ENCODE measurements at regions not wholly inside any gene's neighbourhood (a gene's known extent, or its start where the extent isn't known, plus 50 kb on each side); places are given as distances from the start of the nearest gene placed in this dataset.

DNA sequence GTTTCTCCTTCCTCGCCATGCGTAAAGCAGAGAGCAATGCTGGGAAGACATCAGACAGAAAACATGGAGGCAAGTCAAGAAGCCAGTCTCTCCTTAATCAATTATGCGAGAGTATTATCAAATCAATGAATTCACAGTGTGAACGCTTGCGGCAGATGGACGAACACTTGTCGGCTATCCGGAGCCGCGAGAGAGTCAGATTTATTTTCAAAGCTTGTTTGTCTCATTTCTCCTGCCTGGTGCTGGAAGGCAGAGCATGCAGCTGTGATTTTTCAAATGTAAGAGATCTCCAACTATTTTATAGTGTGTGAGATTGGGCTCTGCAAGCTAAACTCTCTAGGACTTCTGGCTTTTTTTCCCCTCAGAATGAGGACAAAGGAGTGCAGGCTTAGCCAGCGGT, 252.3 kb downstream of the SNX10 start:
- TF ChIP-seq, protein P1, sequence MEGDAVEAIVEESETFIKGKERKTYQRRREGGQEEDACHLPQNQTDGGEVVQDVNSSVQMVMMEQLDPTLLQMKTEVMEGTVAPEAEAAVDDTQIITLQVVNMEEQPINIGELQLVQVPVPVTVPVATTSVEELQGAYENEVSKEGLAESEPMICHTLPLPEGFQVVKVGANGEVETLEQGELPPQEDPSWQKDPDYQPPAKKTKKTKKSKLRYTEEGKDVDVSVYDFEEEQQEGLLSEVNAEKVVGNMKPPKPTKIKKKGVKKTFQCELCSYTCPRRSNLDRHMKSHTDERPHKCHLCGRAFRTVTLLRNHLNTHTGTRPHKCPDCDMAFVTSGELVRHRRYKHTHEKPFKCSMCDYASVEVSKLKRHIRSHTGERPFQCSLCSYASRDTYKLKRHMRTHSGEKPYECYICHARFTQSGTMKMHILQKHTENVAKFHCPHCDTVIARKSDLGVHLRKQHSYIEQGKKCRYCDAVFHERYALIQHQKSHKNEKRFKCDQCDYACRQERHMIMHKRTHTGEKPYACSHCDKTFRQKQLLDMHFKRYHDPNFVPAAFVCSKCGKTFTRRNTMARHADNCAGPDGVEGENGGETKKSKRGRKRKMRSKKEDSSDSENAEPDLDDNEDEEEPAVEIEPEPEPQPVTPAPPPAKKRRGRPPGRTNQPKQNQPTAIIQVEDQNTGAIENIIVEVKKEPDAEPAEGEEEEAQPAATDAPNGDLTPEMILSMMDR (conservative IDR thresholded peaks at IDR 0.05 in 1 of 2, IDR thresholded peaks at IDR 0.05 in 1 of 2; ENCODE audit: extremely low read depth in 1 of 2, insufficient read depth in 1 of 2, low read depth in 1 of 2, low read length in 2 of 2) = no peak
- no peak for TF ChIP-seq EZH2 (IDR thresholded peaks at IDR 0.05; ENCODE audit: borderline replicate concordance, low read length)
